GM18519 (cell line): ENCODE measurements at regions not wholly inside any gene's neighbourhood (a gene's known extent, or its start where the extent isn't known, plus 50 kb on each side); places are given as distances from the start of the nearest gene placed in this dataset.
"Not testable (repeated sequence)": the region's sequence is repeated elsewhere in the genome, so short reads cannot be mapped to it uniquely, and the experiment has no call there.

ENCODE experiments used
- ATAC-seq: cut with Tn5 transposase; IDR thresholded peaks from one replicate; pipeline ENCODE4 v1.9.1; 2021; ENCODE audit warnings: mild to moderate bottlenecking, moderate library complexity; ENCODE audit not compliant: unreplicated experiment, low FRiP score

DNA sequence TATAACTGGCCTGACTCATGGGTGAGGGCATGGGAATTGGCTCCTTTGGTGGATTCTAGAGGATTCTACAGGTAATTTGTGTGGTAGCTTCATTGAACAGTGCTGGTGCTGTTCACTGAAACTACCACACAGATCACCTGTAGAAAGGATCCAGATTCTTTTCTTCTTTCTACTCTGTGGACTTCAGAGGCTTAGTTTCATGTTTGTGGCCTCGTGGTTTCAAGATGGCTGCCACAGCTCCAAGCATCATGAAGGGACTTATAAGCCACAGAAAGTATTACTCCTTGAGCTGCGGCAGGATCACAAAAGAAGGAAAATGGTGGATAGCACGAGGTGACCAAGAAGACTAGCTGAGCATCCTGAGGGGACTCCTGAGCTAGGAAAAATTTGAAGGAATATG is 88.9 kb downstream of the ADCYAP1 start:
- no peak for ATAC-seq

DNA sequence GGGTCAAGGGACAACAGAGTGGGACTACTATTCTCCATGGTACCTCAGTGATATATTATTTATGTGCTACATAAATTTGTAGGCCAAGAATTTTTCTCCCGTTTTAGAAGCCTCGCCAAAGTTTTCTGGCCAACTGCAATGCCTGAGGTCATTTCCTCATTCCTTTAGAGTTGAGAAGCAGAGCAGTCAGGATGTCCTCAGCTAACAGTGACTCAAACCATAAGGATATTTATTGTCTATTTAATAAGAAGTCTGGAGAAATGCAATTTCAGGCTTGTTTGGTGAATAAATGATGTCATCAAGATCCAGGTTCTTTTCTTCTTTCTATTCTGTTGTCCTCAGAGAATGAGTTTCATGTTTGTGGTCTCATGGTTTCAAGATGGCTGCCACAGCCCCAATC is 91.0 kb downstream of the ADCYAP1 start:
- no peak for ATAC-seq

DNA sequence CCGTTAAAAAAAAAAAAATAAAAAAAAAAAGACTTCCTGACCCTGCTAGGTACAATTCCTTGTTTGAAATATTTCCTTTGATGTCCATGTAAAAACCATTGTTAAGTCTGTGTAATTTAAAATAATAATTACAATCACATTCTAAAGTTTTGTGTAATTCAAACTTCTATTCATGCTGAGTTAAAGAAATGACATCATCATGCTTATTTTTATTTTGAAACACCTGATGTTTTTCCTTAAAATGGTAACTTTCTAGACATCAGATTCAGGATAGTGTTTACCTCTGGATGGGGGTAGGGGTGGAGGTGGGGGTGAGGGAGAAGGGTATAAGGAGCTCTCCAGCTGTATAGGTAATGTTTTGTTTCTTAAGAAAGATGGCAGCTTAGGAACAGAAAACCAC is 92.8 kb downstream of the ADCYAP1 start:
- ATAC-seq, result no peak

DNA sequence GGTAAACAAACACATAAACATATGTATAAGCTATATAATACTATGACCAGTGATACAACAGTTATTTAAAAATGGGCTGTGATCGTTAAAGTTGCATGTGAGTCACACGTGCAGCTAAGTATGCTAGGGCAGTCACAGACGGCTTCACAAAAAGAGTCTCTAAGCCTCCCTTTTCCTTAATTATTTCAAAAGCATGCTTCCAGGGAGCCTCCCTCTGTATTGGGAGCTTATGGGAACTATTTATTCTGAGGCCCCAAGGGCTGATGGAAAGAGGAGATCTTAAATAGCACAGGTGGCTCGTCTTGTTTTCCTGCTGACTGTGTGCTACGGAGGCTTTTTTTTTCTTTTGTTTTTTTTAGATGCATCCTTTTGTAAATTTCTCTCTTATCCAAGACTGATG is 94.3 kb downstream of the ADCYAP1 start:
- ATAC-seq, result no peak

DNA sequence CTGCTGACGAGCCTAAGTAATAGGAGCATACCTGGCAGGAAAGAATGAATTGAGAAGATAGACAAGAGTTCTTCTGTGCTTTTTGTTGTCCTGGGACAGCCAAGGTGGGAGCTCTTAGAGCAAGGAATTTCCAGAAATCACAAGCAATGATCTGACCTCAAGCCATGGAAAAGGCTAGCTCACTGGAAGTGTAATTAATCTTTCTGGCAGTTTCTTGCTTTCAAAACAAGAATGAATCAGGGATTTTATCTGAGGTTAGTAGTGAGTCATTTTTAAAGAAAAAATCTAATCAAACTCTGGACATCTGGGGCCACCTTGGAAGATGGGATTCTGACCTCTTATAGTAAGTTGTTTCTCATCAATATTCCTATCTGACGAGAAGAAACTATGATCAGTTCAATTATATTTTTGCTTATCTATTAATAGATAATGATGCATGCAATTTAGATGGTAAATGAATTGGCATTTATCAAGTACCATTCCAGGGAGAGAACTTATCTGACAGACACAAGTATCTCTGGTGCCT is 98.0 kb downstream of the ADCYAP1 start:
- ATAC-seq, result no peak

DNA sequence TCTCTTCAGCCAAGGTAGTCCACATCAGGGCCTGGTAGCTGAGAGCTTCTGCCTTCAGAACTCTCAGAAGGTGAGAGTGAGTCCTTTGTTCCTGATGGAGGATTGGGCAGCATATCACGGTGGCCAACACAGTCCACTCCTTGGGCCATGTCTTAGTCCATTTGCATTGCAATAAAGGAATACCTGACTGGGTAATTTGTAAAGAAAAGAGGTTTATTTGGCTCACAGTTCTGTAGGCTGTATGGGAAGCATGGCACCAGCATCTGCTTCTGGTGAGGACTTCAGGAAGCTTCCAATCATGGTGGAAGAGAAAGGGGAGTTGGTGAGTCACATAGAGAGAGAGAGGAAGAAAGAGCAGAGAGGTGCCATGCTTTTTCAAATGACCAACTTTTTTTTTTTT is 98.8 kb downstream of the ADCYAP1 start:
- ATAC-seq, result no peak

GRCh38 chr18:1006304-1006703 is 101.6 kb downstream of the ADCYAP1 start:
- ATAC-seq, result no peak

DNA sequence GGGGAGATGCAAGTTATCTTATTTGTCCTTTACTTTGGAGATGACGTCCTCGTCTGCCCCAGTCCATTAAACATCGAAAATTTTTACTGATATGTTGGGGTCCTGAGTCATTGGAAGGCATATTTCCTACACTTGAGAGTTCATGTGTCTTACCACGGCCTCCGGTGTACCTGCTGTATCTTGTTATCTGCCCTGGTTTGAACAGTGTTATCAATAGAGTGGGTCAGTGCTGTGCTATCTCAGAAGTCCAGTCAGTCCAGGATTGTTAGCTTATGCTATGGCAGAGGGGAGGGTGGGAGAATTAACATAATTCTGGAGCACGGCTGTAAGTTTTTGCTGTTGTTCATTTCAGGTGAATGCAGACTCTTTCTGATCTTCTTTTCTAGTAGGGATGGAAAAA is 102.3 kb downstream of the ADCYAP1 start:
- ATAC-seq, result no peak

DNA sequence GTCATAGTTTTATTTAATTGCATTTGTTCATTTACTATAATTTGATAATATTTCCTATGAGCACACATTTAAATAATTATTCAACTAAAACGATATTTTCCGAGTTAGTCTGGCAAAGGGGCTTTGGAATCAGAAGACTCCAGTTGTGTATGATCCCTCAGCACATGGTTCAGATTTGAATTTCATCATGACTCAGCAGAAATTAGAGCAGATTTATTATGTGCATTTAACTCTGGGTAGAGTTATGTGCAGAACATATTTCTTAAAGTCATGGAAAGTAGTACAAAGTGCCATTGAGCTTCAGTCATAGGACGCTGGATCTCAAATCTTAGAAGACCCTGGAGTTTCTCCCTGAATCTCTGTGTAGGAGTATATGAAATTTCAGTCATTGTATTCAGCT is 106.7 kb downstream of the ADCYAP1 start:
- ATAC-seq, result no peak

GRCh38 chr18:1012775-1013174 is 108.1 kb downstream of the ADCYAP1 start:
- peak; percentile 43 for ATAC-seq

DNA sequence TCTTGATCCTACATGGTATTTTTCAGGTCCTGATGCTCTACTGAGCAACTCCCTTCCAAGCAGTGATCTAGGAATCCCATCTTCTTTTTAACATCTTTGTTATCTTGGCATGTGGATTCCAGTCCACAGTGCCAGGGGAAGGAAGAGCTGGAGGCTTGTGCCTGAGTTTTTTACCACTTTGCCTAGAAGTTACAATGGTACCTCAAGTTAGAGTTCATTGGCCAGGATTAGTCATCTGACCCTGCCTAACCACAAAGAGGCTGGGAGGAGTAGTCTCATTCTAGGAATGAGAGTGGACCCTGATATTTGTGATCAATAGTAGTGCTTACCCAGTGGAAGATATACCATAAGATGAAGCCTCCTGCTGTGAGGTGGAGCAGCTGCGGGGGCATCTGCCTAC is 109.3 kb downstream of the ADCYAP1 start:
- no peak for ATAC-seq

DNA sequence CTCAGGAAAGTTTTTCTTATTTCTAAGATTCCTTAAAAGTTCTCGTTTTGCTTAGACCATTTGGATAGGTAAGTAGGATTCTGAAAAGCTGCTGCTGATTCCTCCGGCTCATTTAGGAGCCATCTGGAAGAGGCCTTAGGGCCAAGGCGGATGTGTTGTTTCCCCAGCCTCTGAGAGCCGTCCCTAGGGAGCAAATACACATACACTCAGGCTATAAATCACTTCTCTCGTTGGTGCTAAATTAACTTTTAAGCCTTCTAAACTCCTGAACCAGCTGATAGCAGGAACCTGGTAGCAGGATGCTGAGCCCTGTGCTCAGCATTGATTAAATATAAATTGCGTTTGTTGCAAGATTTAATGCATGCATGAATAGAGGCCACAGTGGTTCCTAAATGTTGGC is 109.8 kb downstream of the ADCYAP1 start:
- ATAC-seq, result no peak

GRCh38 chr18:1014951-1015624 is 110.4 kb downstream of the ADCYAP1 start:
- no peak for ATAC-seq

DNA sequence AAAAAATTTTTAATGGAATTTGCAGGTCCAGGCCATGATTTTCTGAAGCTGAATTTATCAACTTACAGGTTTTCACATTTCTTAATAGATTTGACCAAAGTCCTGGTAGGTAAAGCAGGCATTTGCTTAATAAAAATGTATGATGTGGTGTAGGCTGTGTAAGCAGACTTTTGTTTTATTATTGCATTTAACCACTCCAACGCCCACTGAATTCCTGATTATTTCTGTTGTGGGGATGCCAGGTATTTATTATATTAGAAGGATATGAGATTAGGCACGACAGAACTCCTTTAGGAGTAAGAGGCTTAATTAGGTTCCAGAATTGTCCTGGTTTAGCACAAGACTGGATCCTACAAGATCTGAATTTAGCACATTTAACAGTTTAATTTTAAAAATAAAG is 111.1 kb downstream of the ADCYAP1 start:
- no peak for ATAC-seq

- ATAC-seq, result no peak
Observed at GRCh38 chr18:1017227-1018058, 112.8 kb downstream of the ADCYAP1 start.

DNA sequence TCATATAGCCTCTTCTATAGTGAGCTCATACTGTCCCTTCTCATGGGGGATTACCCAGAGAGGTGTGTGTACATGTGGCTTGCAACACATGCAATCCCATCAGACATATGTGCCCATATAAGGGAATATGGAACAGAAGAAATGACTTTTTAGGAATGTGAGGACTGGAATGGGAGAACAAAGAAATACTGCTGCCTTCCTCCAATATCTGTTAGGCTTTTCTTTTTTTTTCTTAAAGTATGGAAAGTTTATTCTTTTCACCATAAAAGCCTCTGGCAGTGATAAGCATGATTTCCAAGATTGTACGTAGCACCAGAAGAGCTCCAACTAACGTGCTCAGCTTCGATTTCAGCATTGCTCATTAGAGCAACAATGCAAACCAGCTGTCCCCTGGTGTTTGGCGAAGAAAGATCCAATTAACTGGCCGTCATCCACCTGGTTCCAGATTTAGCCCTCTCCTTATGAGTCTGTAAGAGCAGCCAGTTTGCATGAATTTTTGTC is 113.6 kb downstream of the ADCYAP1 start:
- ATAC-seq, result no peak

DNA sequence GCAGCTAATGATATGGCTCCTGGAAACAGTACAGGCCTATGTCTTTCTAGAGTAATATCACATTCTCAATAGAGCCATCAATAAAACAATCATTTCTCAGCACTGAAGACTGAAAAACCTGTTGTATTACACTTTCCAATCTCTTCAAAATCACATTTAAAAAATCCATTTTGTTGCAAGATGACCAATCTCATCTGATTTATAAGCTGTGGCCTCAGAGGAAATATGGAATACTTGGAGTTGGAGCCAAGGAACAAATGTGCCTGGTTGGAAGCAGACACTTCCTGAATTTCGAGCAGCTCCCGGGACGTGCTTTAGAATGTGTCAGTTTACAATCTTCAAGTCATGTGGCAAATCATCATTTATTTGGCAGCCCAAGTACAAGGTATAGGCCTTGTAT is 114.5 kb downstream of the ADCYAP1 start:
- ATAC-seq, result no peak

GRCh38 chr18:1020731-1021344 is 116.2 kb downstream of the ADCYAP1 start:
- ATAC-seq, result no peak

- no peak for ATAC-seq
Observed at GRCh38 chr18:1026930-1027329, 122.3 kb downstream of the ADCYAP1 start.

GRCh38 chr18:1033092-1033491 is 128.4 kb downstream of the ADCYAP1 start:
- not testable (repeated sequence) for ATAC-seq

GRCh38 chr18:1034971-1035370 is 130.3 kb downstream of the ADCYAP1 start:
- no peak for ATAC-seq
